GM12864 (cell line): ENCODE measurements at regions not wholly inside any gene's neighbourhood (a gene's known extent, or its start where the extent isn't known, plus 50 kb on each side); places are given as distances from the start of the nearest gene placed in this dataset.
"Not testable (repeated sequence)": the region's sequence is repeated elsewhere in the genome, so short reads cannot be mapped to it uniquely, and the experiment has no call there.

Experiments used
- DNase-seq: peaks from one replicate; pipeline ENCODE4 v3.0.0-alpha.2; 2011; ENCODE audit warnings: low read depth
- H3K4me3 ChIP-seq: 2 replicates; pipeline ENCODE4 v1.5.1; 2011; ENCODE audit warnings: mild to moderate bottlenecking, low read depth, low read length, control low read depth
- CTCF ChIP-seq: IDR thresholded peaks from 2 replicates; pipeline ENCODE4 v1.5.1; 2011; ENCODE audit warnings: low read depth, mild to moderate bottlenecking, moderate library complexity, low read length, control low read depth, inconsistent platforms; ENCODE audit errors: missing control alignments

- no peak for TF ChIP-seq CTCF
- no peak for DNase-seq
- H3K4me3 ChIP-seq: no peak overlapping the region
These were observed 253.9 kb upstream of the RBMS3 start for GRCh38 chr3:29026959-29027358.

GRCh38 chr3:29031175-29031574, 249.7 kb upstream of the RBMS3 start:
- not testable (repeated sequence) for H3K4me3 ChIP-seq, DNase-seq

- no peak overlapping the region for H3K4me3 ChIP-seq
- no peak for DNase-seq
- TF ChIP-seq CTCF: no peak
These were observed 247.4 kb upstream of the RBMS3 start for GRCh38 chr3:29033511-29033910.

- no peak for DNase-seq
- TF ChIP-seq CTCF: no peak
- no peak overlapping the region for H3K4me3 ChIP-seq
These were observed 230.7 kb upstream of the RBMS3 start for GRCh38 chr3:29050155-29050554.

GRCh38 chr3:29057326-29057725, 223.5 kb upstream of the RBMS3 start:
- no peak for DNase-seq
- H3K4me3 ChIP-seq: no peak overlapping the region
- no peak for TF ChIP-seq CTCF

GRCh38 chr3:29064085-29064484, 216.8 kb upstream of the RBMS3 start:
- no peak for DNase-seq
- no peak overlapping the region for H3K4me3 ChIP-seq
- TF ChIP-seq CTCF: no peak

- TF ChIP-seq CTCF: no peak
These were observed 215.6 kb upstream of the RBMS3 start for GRCh38 chr3:29065211-29065785.

More at GRCh38 chr3:29065211-29065785, 215.6 kb upstream of the RBMS3 start:
- no peak for DNase-seq
- no peak overlapping the region for H3K4me3 ChIP-seq
